CD14-positive monocyte (primary cell): ENCODE measurements at regions not wholly inside any gene's neighbourhood (a gene's known extent, or its start where the extent isn't known, plus 50 kb on each side); places are given as distances from the start of the nearest gene placed in this dataset.

ENCODE experiments used
- DNase-seq, 3 donors: peaks; one replicate each; pipeline ENCODE4 v3.0.0-alpha.2; 2011 to 2022
- H2AFZ ChIP-seq: 2 replicates; pipeline ENCODE4 v1.6.0; 2012; ENCODE audit warnings: mild to moderate bottlenecking, low read depth, low read length, inconsistent platforms; ENCODE audit not compliant: insufficient read depth, poor library complexity, severe bottlenecking
- H3K27ac ChIP-seq, 2 donors: 1 replicate in 1 of 2; 2 replicates in 1 of 2; pipeline ENCODE4 v1.5.1; 2012 to 2013; ENCODE audit warnings: low read length in 2 of 2, control low read depth in 1 of 2, inconsistent platforms in 1 of 2, low read depth in 1 of 2, mild to moderate bottlenecking in 1 of 2
- H3K27me3 ChIP-seq, 2 donors: one replicate each; pipeline versions ENCODE4 v1.6.0 to v1.6.1; 2011 to 2013; ENCODE audit warnings: low read length in 2 of 2; ENCODE audit not compliant: control insufficient read depth in 2 of 2, insufficient read depth in 2 of 2
- H3K36me3 ChIP-seq, 2 donors: replicated peaks in 1 of 2; 1 replicate in 1 of 2; 2 replicates in 1 of 2; pipeline versions ENCODE4 v1.5.1 to v1.6.1; 2012 to 2013; ENCODE audit warnings: low read length in 2 of 2, control low read depth in 1 of 2, inconsistent platforms in 1 of 2, mild to moderate bottlenecking in 1 of 2; ENCODE audit not compliant: insufficient read depth in 2 of 2, control insufficient read depth in 1 of 2
- H3K4me1 ChIP-seq, 2 donors: 1 replicate in 1 of 2; 2 replicates in 1 of 2; pipeline versions ENCODE4 v1.5.1 to v1.6.1; 2012 to 2013; ENCODE audit warnings: low read length in 2 of 2, control low read depth in 1 of 2, inconsistent platforms in 1 of 2, mild to moderate bottlenecking in 1 of 2, moderate library complexity in 1 of 2; ENCODE audit not compliant: insufficient read depth in 2 of 2, control insufficient read depth in 1 of 2
- H3K4me2 ChIP-seq: replicated peaks from 2 replicates; pipeline ENCODE3; 2012; ENCODE audit warnings: low read length, moderate library complexity, mild to moderate bottlenecking; ENCODE audit not compliant: poor library complexity, severe bottlenecking; ENCODE audit errors: extremely low read depth
- H3K4me3 ChIP-seq, 3 experiments: fragments of 200-600 bp in 1 of 3; sonication (generic) in 1 of 3; replicated peaks in 1 of 3; 1 replicate in 2 of 3; 2 replicates in 1 of 3; pipeline ENCODE4 v1.5.1; 2011 to 2013; ENCODE audit warnings: low read length in 3 of 3, mild to moderate bottlenecking in 3 of 3, control low read depth in 2 of 3, low read depth in 2 of 3, inconsistent platforms in 1 of 3, moderate library complexity in 1 of 3
- H3K79me2 ChIP-seq: 2 replicates; pipeline ENCODE4 v1.6.0; 2012; ENCODE audit warnings: mild to moderate bottlenecking, control low read depth, inconsistent platforms, low read length, moderate library complexity; ENCODE audit not compliant: insufficient read depth
- H3K9ac ChIP-seq: 2 replicates; pipeline ENCODE4 v1.6.0; 2017; ENCODE audit warnings: low read length, mild to moderate bottlenecking; ENCODE audit not compliant: insufficient read depth, poor library complexity, severe bottlenecking
- H3K9me3 ChIP-seq, 2 donors: replicated peaks in 1 of 2; 1 replicate in 1 of 2; 2 replicates in 1 of 2; pipeline versions ENCODE4 v1.5.1 to v1.6.1; 2012 to 2013; ENCODE audit warnings: low read length in 2 of 2, control low read depth in 1 of 2; ENCODE audit not compliant: control insufficient read depth in 1 of 2, insufficient read depth in 1 of 2
- H4K20me1 ChIP-seq: 2 replicates; pipeline ENCODE4 v1.6.0; 2012; ENCODE audit warnings: mild to moderate bottlenecking, low read length, control low read depth, moderate library complexity; ENCODE audit not compliant: insufficient read depth
- H3K27ac Mint-ChIP-seq, 7 donors: one replicate each; pipeline ENCODE4 v1.8.0; 2020; ENCODE audit warnings: mild to moderate bottlenecking in 7 of 7, mixed read lengths in 7 of 7, moderate library complexity in 6 of 7, inconsistent platforms in 2 of 7
- H3K27me3 Mint-ChIP-seq, 3 donors: one replicate each; pipeline ENCODE4 v1.8.0; 2021 to 2022; ENCODE audit warnings: low read depth in 3 of 3, mild to moderate bottlenecking in 3 of 3, mixed read lengths in 3 of 3, moderate library complexity in 3 of 3, inconsistent platforms in 1 of 3
- H3K36me3 Mint-ChIP-seq, 2 donors: one replicate each; pipeline ENCODE4 v1.8.0; 2020; ENCODE audit warnings: mixed read lengths in 2 of 2, inconsistent platforms in 1 of 2, mild to moderate bottlenecking in 1 of 2
- H3K4me1 Mint-ChIP-seq: one replicate; pipeline ENCODE4 v1.8.0; 2020; ENCODE audit warnings: mild to moderate bottlenecking, mixed read lengths
- H3K4me3 Mint-ChIP-seq, 2 donors: one replicate each; pipeline ENCODE4 v1.8.0; 2020; ENCODE audit warnings: mild to moderate bottlenecking in 2 of 2, mixed read lengths in 2 of 2, moderate library complexity in 1 of 2
- H3K9me3 Mint-ChIP-seq, 7 donors: one replicate each; pipeline ENCODE4 v1.8.0; 2020 to 2022; ENCODE audit warnings: mixed read lengths in 7 of 7, mild to moderate bottlenecking in 6 of 7, moderate library complexity in 6 of 7, inconsistent platforms in 2 of 7
- WGBS: methylation state at CpG from one replicate; pipeline ENCODE4 v1.1.5; 2013; ENCODE audit warnings: missing lambda C conversion rate; ENCODE audit not compliant: insufficient coverage; 5-methylcytosine and 5-hydroxymethylcytosine counted together
- intact Hi-C, 2 donors: fragments of 100-400 bp; cut with micrococcal nuclease; formaldehyde crosslinking; loops; one replicate each; pipeline versions ENCODE4 v1.15.0 to v1.15.1; 2023
- TF ChIP-seq, protein P1 (sequence below): fragments of 200-600 bp; IDR thresholded peaks from one replicate; pipeline ENCODE4 v1.8.0; 2022; ENCODE audit warnings: antibody characterized with exemption, mild to moderate bottlenecking

DNA sequence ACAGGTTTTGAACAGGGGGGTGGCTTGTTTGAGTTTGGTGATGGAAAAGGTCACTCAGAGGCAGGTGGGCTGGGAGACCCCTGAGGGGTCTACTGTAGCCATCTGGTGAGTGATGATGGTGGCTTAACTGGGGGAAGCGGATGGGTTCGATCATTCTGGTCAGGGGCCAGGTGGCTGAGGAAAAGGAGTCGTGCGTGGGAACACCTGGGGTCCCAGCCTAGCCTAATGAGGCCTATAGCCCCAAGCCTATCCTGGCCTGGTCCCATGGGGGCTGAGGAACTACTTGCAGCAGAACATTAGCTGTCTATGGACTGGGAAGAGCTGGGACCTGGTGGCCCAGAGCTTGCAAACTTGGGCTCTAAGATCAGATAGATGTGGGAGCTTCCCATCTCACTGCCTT is 158.4 kb upstream of the MYL2 start:
- Mint-ChIP-seq H3K36me3 (no peaks in the 10 kb centered on the region), H3K27me3 (peaks cover 3 to 9% (median 5%) of the 10 kb centered on the region in 3 donors), H3K27ac (no peak overlapping the region), H3K4me1 (no peaks in the 10 kb centered on the region), H3K4me3 (no peak overlapping the region), H3K9me3 (no peaks in the 10 kb centered on the region)
- WGBS = 94% methylated on average over 4 of the region's 4 CpGs
- Histone ChIP-seq H3K4me3 (no peak overlapping the region), H3K27me3 (no peaks in the 10 kb centered on the region), H3K36me3 (no peaks in the 10 kb centered on the region), H3K9ac (no peak overlapping the region), H3K4me1 (no peaks in the 10 kb centered on the region), H3K27ac (no peak overlapping the region), H2AFZ (no peak overlapping the region), H3K79me2 (no peaks in the 10 kb centered on the region), H3K9me3 (no peaks in the 10 kb centered on the region), H4K20me1 (no peaks in the 10 kb centered on the region), H3K4me2 (no peak overlapping the region)
- intact Hi-C loops = no loop called here
- TF ChIP-seq, protein P1, sequence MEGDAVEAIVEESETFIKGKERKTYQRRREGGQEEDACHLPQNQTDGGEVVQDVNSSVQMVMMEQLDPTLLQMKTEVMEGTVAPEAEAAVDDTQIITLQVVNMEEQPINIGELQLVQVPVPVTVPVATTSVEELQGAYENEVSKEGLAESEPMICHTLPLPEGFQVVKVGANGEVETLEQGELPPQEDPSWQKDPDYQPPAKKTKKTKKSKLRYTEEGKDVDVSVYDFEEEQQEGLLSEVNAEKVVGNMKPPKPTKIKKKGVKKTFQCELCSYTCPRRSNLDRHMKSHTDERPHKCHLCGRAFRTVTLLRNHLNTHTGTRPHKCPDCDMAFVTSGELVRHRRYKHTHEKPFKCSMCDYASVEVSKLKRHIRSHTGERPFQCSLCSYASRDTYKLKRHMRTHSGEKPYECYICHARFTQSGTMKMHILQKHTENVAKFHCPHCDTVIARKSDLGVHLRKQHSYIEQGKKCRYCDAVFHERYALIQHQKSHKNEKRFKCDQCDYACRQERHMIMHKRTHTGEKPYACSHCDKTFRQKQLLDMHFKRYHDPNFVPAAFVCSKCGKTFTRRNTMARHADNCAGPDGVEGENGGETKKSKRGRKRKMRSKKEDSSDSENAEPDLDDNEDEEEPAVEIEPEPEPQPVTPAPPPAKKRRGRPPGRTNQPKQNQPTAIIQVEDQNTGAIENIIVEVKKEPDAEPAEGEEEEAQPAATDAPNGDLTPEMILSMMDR = no peak
- DNase-seq = no peak

DNA sequence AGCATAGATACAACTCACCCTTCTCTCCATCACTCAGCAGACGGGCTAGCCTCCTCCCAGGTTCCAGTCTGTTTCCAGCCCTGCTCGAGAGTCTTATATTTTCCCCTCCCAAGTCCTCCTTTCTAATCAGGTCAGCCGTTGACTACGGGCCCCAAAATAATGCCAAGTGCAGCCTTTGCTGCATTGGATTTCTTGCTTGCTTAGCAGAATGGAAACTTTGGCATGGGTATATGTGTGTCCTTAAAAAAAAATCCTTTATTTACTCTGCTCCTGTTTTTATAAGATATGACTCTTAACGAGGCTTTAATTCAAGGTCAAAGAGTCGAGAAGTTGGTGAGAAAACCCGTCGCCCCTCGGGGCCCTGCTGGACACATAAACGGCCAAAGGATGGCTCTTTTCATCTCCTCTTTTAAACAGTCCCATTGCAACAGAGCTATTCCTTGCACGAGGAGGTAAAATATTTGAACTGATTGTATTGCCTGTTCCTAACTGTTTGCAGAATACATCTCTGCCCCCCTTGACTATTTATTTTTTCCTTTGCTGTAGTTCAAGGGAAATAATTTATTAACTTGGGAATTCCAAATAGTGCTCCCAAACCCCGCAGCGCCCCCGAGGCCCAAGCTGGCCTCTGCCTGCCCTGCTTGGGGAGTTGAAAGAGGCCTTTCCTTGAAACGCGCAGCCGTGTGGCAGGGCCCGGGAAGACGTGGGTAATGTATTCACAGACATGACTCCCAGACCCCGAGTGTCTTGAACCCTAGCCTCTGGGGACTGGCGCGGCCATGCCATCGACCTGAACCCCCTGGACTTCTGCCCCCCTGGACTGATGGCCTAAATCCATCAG is 156.5 kb upstream of the MYL2 start:
- Mint-ChIP-seq H3K36me3 (no peaks in the 10 kb centered on the region), H3K27ac (no peak overlapping the region), H3K4me3 (no peak overlapping the region), H3K27me3 (peaks cover under 1 to 7% (median 2%) of the 10 kb centered on the region in 3 donors), H3K4me1 (no peaks in the 10 kb centered on the region), H3K9me3 (peaks cover 0 to 1% (median 0%) of the 10 kb centered on the region in 7 donors)
- H4K20me1 ChIP-seq = no peaks in the 10 kb centered on the region
- no peaks in the 10 kb centered on the region for H3K4me1 ChIP-seq
- no peak overlapping the region for H2AFZ ChIP-seq
- H3K9me3 ChIP-seq = no peaks in the 10 kb centered on the region
- intact Hi-C loops = no loop called here
- no peak overlapping the region for H3K9ac ChIP-seq
- H3K79me2 ChIP-seq = no peaks in the 10 kb centered on the region
- TF ChIP-seq, protein P1 = no peak
- H3K4me3 ChIP-seq = no peak overlapping the region
- no peak overlapping the region for H3K4me2 ChIP-seq
- H3K36me3 ChIP-seq = no peaks in the 10 kb centered on the region
- 92% methylated on average over 19 of the region's 23 CpGs for WGBS
- no peak overlapping the region for H3K27ac ChIP-seq
- no peaks in the 10 kb centered on the region for H3K27me3 ChIP-seq
- DNase-seq = no peak
